Uterus (tissue), 3 donors: ENCODE measurements at regions not wholly inside any gene's neighbourhood (a gene's known extent, or its start where the extent isn't known, plus 50 kb on each side); places are given as distances from the start of the nearest gene placed in this dataset.

Source experiments
- DNase-seq, 2 donors: peaks; one replicate each; pipeline ENCODE4 v3.0.0-alpha.2; 2019 to 2020
- H3K27ac ChIP-seq, 2 donors: fragments of 200-600 bp; sonication (generic); 1 replicate in 1 of 2; 2 replicates in 1 of 2; pipeline ENCODE4 v1.5.1; 2016 to 2018
- H3K27me3 ChIP-seq, 2 donors: fragments of 200-600 bp; sonication (generic); one replicate each; pipeline ENCODE4 v1.5.1; 2018 to 2019; ENCODE audit warnings: control low read depth in 1 of 2
- H3K36me3 ChIP-seq, 2 donors: fragments of 200-600 bp; sonication (generic); one replicate each; pipeline ENCODE4 v1.5.1; 2019; ENCODE audit warnings: control low read depth in 1 of 2
- H3K4me1 ChIP-seq, 2 donors: fragments of 200-600 bp; sonication (generic); one replicate each; pipeline ENCODE4 v1.5.1; 2018 to 2019; ENCODE audit warnings: control low read depth in 1 of 2
- H3K4me3 ChIP-seq, 2 donors: fragments of 200-600 bp; sonication (generic); 1 replicate in 1 of 2; 2 replicates in 1 of 2; pipeline ENCODE4 v1.5.1; 2018 to 2019; ENCODE audit warnings: mild to moderate bottlenecking in 1 of 2
- H3K9me3 ChIP-seq, 2 donors: fragments of 200-600 bp; sonication (generic); one replicate each; pipeline ENCODE4 v1.5.1; 2019; ENCODE audit warnings: control low read depth in 1 of 2
- CTCF ChIP-seq, 4 experiments: fragments of 200-600 bp in 2 of 4; fragments of 450-650 bp in 2 of 4; sonication (generic) in 2 of 4; IDR thresholded peaks; one replicate each; pipeline ENCODE4 v1.5.1; 2016 to 2019; ENCODE audit warnings: antibody characterized with exemption in 4 of 4, mild to moderate bottlenecking in 2 of 4, moderate library complexity in 1 of 4
- POLR2A ChIP-seq, 2 donors: fragments of 450-650 bp; IDR thresholded peaks; one replicate each; pipeline ENCODE4 v1.6.1; 2016; ENCODE audit warnings: antibody characterized with exemption in 2 of 2, mild to moderate bottlenecking in 1 of 2, moderate library complexity in 1 of 2
- intact Hi-C: fragments of 100-400 bp; cut with DNase I; formaldehyde crosslinking; loops from one replicate; pipeline ENCODE4 v1.15.1; 2023; ENCODE audit warnings: low total_unique reads
- donor health status: DM: yes; HTN: yes; CAD: no.

- H3K4me3 ChIP-seq, result no peak overlapping the region
- peak in 1 of 4 experiments; percentile 12 for TF ChIP-seq CTCF (IDR thresholded peaks at IDR 0.05)
- TF ChIP-seq POLR2A (IDR thresholded peaks at IDR 0.05), result no peak
- intact Hi-C loops, result no loop called here
These were observed 695.1 kb downstream of the NR2F1-AS1 start for GRCh38 chr5:92885950-92886349.

DNA sequence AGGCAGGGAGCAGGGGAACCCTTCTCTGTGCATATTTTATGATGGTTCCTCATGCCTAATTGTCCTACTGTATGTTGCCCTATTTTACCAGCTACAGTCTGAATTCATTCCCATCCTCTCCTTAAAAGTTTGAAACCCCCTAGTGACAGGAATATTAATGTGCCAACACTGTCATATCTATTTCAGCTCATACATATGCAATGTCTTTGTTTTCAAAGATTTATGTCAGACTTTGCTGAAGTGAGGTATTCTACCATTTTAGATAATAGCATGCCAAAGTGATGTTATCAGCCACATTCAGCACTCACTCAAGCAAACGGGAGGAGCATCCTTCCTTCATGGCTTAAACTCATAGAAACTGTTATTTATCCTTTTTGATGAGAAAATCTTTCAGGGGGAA is 696.5 kb downstream of the NR2F1-AS1 start:
- Histone ChIP-seq H3K27me3 (no peaks in the 10 kb centered on the region), H3K4me1 (no peaks in the 10 kb centered on the region), H3K4me3 (no peak overlapping the region), H3K27ac (no peak overlapping the region), H3K36me3 (no peaks in the 10 kb centered on the region), H3K9me3 (no peaks in the 10 kb centered on the region)
- intact Hi-C loops, result no loop called here
- no peak for DNase-seq
- TF ChIP-seq CTCF (IDR thresholded peaks at IDR 0.05) (no peak), POLR2A (IDR thresholded peaks at IDR 0.05) (no peak)

More at GRCh38 chr5:92885950-92886349, 695.1 kb downstream of the NR2F1-AS1 start:
- no peaks in the 10 kb centered on the region for H3K9me3 ChIP-seq
- DNase-seq, result peak in 1 of 2 donors; percentile 24
- no peaks in the 10 kb centered on the region for H3K27me3 ChIP-seq
- H3K4me1 ChIP-seq, result no peaks in the 10 kb centered on the region
- peak overlapping the region; percentile 26 to 44 for H3K27ac ChIP-seq
- H3K36me3 ChIP-seq, result no peaks in the 10 kb centered on the region

DNA sequence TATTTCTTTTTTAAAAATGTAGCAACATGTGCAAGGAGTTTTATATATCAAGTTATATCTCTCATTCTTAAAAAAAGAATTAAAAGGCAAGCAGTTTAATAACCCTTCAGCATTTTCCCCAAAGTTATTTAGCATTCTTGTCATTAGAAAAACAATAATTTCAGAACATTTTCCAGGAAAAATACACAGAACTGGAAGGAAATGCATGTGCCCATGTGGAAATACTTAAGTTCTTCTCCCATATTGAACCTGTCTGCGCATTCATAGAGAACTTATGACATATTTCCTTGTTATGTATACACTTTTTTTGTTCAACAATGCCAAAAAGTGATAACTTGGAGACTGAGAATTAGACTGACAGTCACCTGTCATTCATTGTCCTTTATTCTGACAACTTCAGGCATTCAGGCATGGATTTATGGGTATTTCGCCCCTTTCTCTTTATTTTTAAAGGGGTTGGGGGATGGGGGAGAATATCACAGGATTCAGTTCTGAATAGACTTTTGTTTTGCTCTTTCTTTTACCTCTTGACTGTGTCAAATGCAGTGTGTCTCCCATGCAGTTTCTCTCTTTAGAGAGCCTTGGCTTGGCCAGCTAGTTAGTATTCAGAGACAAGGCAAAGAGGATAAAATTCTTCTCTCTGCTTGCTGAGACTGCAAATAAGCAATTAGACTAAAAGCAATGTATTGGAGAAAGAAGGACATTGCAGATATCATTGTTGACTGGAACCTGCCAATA is 701.0 kb downstream of the NR2F1-AS1 start:
- H3K9me3 ChIP-seq, result no peaks in the 10 kb centered on the region
- H3K27me3 ChIP-seq, result no peaks in the 10 kb centered on the region
- DNase-seq, result no peak
- no peak overlapping the region for H3K27ac ChIP-seq
- H3K4me1 ChIP-seq, result no peaks in the 10 kb centered on the region
- H3K4me3 ChIP-seq, result no peak overlapping the region
- intact Hi-C loops, result no loop called here
- TF ChIP-seq POLR2A (IDR thresholded peaks at IDR 0.05) (no peak), CTCF (IDR thresholded peaks at IDR 0.05) (no peak)
- no peaks in the 10 kb centered on the region for H3K36me3 ChIP-seq

GRCh38 chr5:92874790-92875189 is 706.2 kb downstream of the NR2F1-AS1 start:
- H3K4me3 ChIP-seq, result no peak overlapping the region
- intact Hi-C loops, result no loop called here
- H3K9me3 ChIP-seq, result peaks cover 0 to 9% of the 10 kb centered on the region in 2 donors
- no peaks in the 10 kb centered on the region for H3K36me3 ChIP-seq
- no peaks in the 10 kb centered on the region for H3K4me1 ChIP-seq
- no peak for TF ChIP-seq CTCF (IDR thresholded peaks at IDR 0.05)
- no peak for TF ChIP-seq POLR2A (IDR thresholded peaks at IDR 0.05)
- no peak for DNase-seq
- no peaks in the 10 kb centered on the region for H3K27me3 ChIP-seq
- H3K27ac ChIP-seq, result no peak overlapping the region

GRCh38 chr5:92868442-92868841 is 712.6 kb downstream of the NR2F1-AS1 start:
- H3K4me1 ChIP-seq, result no peaks in the 10 kb centered on the region
- no peak overlapping the region for H3K4me3 ChIP-seq
- H3K27ac ChIP-seq, result no peak overlapping the region
- no peaks in the 10 kb centered on the region for H3K27me3 ChIP-seq
- no peak for TF ChIP-seq POLR2A (IDR thresholded peaks at IDR 0.05)
- no peak for TF ChIP-seq CTCF (IDR thresholded peaks at IDR 0.05)
- intact Hi-C loops, result no loop called here
- H3K9me3 ChIP-seq, result peaks cover 0 to 3% of the 10 kb centered on the region in 2 donors
- DNase-seq, result no peak
- H3K36me3 ChIP-seq, result no peaks in the 10 kb centered on the region
